GM23248 (cell line): ENCODE measurements at regions not wholly inside any gene's neighbourhood (a gene's known extent, or its start where the extent isn't known, plus 50 kb on each side); places are given as distances from the start of the nearest gene placed in this dataset.

Source experiments
- DNase-seq: peaks from one replicate; pipeline ENCODE4 v3.0.0-alpha.2; 2015
- H2AFZ ChIP-seq: fragments of 200-600 bp; sonication (generic); 2 replicates; pipeline ENCODE4 v1.6.1; 2016; ENCODE audit warnings: antibody characterized with exemption
- H3F3A ChIP-seq: fragments of 200-600 bp; sonication (generic); 2 replicates; pipeline ENCODE4 v1.6.1; 2016; ENCODE audit warnings: mild to moderate bottlenecking, antibody characterized with exemption, mixed run types; ENCODE audit not compliant: insufficient read depth
- H3K27ac ChIP-seq: fragments of 200-600 bp; sonication (generic); 2 replicates; pipeline ENCODE4 v1.5.1; 2016; ENCODE audit warnings: mild to moderate bottlenecking
- H3K27me3 ChIP-seq: fragments of 200-600 bp; sonication (generic); replicated peaks from 2 replicates; pipeline ENCODE4 v1.6.1; 2016; ENCODE audit warnings: mild to moderate bottlenecking; ENCODE audit not compliant: insufficient read depth
- H3K36me3 ChIP-seq: fragments of 200-600 bp; sonication (generic); 2 replicates; pipeline ENCODE4 v1.6.1; 2016; ENCODE audit warnings: low read depth, mild to moderate bottlenecking
- H3K4me1 ChIP-seq: fragments of 200-600 bp; sonication (generic); 2 replicates; pipeline ENCODE4 v1.6.1; 2016; ENCODE audit warnings: mild to moderate bottlenecking; ENCODE audit not compliant: insufficient read depth
- H3K4me2 ChIP-seq: fragments of 200-600 bp; sonication (generic); one replicate; pipeline ENCODE4 v1.6.1; 2016; ENCODE audit warnings: mild to moderate bottlenecking; ENCODE audit not compliant: unreplicated experiment
- H3K4me3 ChIP-seq: fragments of 200-600 bp; sonication (generic); 2 replicates; pipeline ENCODE4 v1.5.1; 2016; ENCODE audit warnings: mild to moderate bottlenecking
- H3K79me2 ChIP-seq: fragments of 200-600 bp; sonication (generic); 2 replicates; pipeline ENCODE4 v1.6.1; 2016; ENCODE audit warnings: mild to moderate bottlenecking; ENCODE audit not compliant: insufficient read depth
- H3K9ac ChIP-seq: fragments of 200-600 bp; sonication (generic); 2 replicates; pipeline ENCODE4 v1.6.1; 2016; ENCODE audit warnings: mild to moderate bottlenecking
- H3K9me2 ChIP-seq: fragments of 200-600 bp; sonication (generic); 2 replicates; pipeline ENCODE4 v1.6.1; 2016; ENCODE audit warnings: mixed run types, mild to moderate bottlenecking, moderate library complexity; ENCODE audit not compliant: insufficient read depth
- H3K9me3 ChIP-seq: fragments of 200-600 bp; sonication (generic); one replicate; pipeline ENCODE4 v1.6.1; 2017; ENCODE audit warnings: low read depth
- H4K20me1 ChIP-seq: fragments of 200-600 bp; sonication (generic); 2 replicates; pipeline ENCODE4 v1.6.0; 2016; ENCODE audit not compliant: insufficient read depth
- EZH2 ChIP-seq: fragments of 200-600 bp; sonication (generic); IDR thresholded peaks from 2 replicates; pipeline ENCODE4 v1.6.1; 2018; ENCODE audit warnings: antibody characterized with exemption, mild to moderate bottlenecking; ENCODE audit not compliant: insufficient read depth, poor library complexity, severe bottlenecking
- EZH2phosphoT487 ChIP-seq: fragments of 200-600 bp; sonication (generic); IDR thresholded peaks from 2 replicates; pipeline ENCODE4 v1.6.1; 2018; ENCODE audit warnings: antibody characterized with exemption, moderate library complexity, mild to moderate bottlenecking, low read depth; ENCODE audit not compliant: insufficient read depth
- WGBS, 2 experiments: methylation state at CpG; one replicate each; pipeline ENCODE4 v1.1.6; 2015 to 2017; ENCODE audit warnings: low lambda C conversion rate in 2 of 2, low coverage in 1 of 2; ENCODE audit errors: missing lambda C conversion rate in 2 of 2; 5-methylcytosine and 5-hydroxymethylcytosine counted together
- in situ Hi-C: fragments of 300-500 bp; cut with MboI; formaldehyde crosslinking; loops from 2 replicates; pipeline ENCODE4 v1.15.0; 2020

DNA sequence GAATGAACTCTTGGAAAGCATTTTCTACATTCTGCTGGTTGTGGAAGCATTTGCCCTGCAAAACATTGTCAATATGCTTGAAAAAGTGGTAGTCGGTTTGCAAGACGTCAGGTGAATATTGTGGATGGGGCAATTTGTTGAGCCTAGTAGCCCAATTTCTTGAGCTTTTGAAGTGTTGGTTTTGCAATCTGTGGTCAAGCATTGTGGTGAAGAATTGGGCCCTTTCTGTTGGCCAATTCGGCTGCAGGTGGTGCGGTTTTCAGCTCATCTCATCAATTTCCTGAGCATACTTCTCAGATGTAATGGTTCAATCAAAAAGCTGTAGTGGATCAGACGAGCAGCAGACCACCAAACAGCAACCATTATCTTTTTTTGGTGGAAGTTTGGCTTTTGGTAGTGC lies 426.8 kb upstream of the CDH9 start:
- H3K4me1 ChIP-seq, result no peaks in the 10 kb centered on the region
- DNase-seq, result no peak
- no peaks in the 10 kb centered on the region for H3K79me2 ChIP-seq
- H3K9me2 ChIP-seq, result no peaks in the 10 kb centered on the region
- no peak overlapping the region for H3K27ac ChIP-seq
- no peaks in the 10 kb centered on the region for H3K27me3 ChIP-seq
- WGBS, 2 experiments, result 28 to 38% methylated on average over 5 of the region's 5 CpGs
- H2AFZ ChIP-seq, result no peak overlapping the region
- H3K4me3 ChIP-seq, result no peak overlapping the region
- H3K9me3 ChIP-seq, result no peaks in the 10 kb centered on the region
- no peaks in the 10 kb centered on the region for H3K36me3 ChIP-seq
- H4K20me1 ChIP-seq, result no peaks in the 10 kb centered on the region
- in situ Hi-C loops, result no loop called here
- no peak overlapping the region for H3K4me2 ChIP-seq
- TF ChIP-seq EZH2 (no peak), EZH2phosphoT487 (no peak)
- no peaks in the 10 kb centered on the region for H3F3A ChIP-seq
- H3K9ac ChIP-seq, result no peak overlapping the region

DNA sequence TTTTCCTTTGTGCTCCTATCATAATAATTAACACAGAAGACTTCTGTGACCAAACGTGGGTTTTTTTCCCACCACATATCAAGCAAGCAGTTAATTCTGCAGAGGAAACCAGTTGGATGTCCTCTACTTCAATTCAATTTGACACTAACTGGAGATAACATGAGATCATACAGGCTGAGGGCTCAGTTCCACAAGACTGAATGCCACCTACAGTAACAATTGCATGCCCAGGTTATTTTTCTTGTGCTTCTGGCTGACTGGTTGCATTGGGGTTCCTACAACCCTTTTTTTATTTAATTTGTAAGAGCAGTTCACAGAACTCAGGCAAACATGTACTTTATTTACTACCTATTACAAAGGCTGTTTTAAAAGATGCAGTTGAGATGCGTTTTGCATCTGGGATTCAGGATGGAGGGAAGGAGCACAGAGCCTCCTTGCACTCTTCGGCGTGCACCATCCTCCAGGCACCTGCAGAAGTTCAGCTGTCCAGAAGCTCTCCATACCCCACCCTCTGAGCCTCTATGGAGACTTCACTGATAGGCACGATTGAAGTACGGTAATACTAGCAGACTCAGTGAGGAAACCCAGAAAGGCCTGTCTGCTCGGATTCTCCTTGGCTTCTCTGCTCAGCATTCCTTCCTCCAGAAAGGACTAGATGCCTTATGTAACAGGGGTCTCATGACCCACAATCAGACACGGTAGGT lies 425.2 kb upstream of the CDH9 start:
- no peaks in the 10 kb centered on the region for H3K9me2 ChIP-seq
- in situ Hi-C loops, result no loop called here
- H3K27ac ChIP-seq, result no peak overlapping the region
- H4K20me1 ChIP-seq, result no peaks in the 10 kb centered on the region
- no peaks in the 10 kb centered on the region for H3K4me1 ChIP-seq
- H3K4me2 ChIP-seq, result no peak overlapping the region
- H2AFZ ChIP-seq, result no peak overlapping the region
- TF ChIP-seq EZH2phosphoT487 (no peak), EZH2 (no peak)
- no peaks in the 10 kb centered on the region for H3K9me3 ChIP-seq
- no peaks in the 10 kb centered on the region for H3K36me3 ChIP-seq
- no peak for DNase-seq
- 32 to 35% methylated on average over 8 of the region's 8 CpGs for WGBS, 2 experiments
- H3F3A ChIP-seq, result no peaks in the 10 kb centered on the region
- H3K27me3 ChIP-seq, result no peaks in the 10 kb centered on the region
- no peaks in the 10 kb centered on the region for H3K79me2 ChIP-seq
- no peak overlapping the region for H3K9ac ChIP-seq
- H3K4me3 ChIP-seq, result no peak overlapping the region

DNA sequence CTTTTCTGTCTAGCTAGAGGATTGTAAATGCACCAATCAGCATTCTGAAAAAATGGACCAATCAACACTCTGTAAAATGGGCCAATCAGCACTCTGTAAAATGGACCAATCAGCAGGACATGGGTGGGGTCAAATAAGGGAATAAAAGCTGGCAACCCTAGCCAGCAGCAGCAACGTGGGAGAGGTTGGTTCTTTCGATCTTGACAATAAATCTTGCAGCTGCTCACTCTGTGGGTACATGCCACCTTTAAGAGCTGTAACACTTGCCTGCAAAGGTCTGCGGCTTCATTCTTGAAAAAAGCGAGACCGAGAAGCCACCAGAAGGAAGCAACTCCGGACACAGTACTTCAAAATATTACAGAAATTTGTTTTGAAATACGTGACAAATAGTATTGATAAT lies 424.6 kb upstream of the CDH9 start:
- 37 to 41% methylated on average over 7 of the region's 7 CpGs for WGBS, 2 experiments
- TF ChIP-seq EZH2 (no peak), EZH2phosphoT487 (no peak)
- in situ Hi-C loops, result no loop called here

DNA sequence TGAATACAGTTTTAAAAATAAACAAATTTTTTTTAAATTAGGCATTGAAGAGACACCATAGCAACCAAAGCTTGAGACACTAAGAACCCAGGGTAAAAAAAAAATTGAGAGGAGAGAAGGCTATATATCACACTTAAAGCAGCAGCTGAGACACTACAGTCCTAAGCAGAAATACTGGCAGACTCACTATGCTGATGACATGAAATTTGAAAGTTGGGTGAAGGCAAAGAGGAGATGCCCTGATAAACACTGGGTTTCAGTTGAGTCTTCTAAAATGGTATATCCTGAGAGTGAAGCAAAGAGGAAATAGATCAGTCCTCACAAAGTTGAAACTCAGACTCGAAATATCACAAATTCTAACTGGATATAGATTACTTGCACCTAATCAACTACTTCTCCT lies 419.9 kb upstream of the CDH9 start:
- in situ Hi-C loops, result no loop called here
- no peak overlapping the region for H3K9ac ChIP-seq
- H3K4me1 ChIP-seq, result no peaks in the 10 kb centered on the region
- no peaks in the 10 kb centered on the region for H4K20me1 ChIP-seq
- no peak overlapping the region for H3K4me3 ChIP-seq
- H3K4me2 ChIP-seq, result no peak overlapping the region
- no peak overlapping the region for H2AFZ ChIP-seq
- DNase-seq, result no peak
- TF ChIP-seq EZH2phosphoT487, result no peak
- TF ChIP-seq EZH2, result no peak
- no peaks in the 10 kb centered on the region for H3K27me3 ChIP-seq
- H3K9me2 ChIP-seq, result no peaks in the 10 kb centered on the region
- no peaks in the 10 kb centered on the region for H3K79me2 ChIP-seq
- no peaks in the 10 kb centered on the region for H3K36me3 ChIP-seq
- no peaks in the 10 kb centered on the region for H3K9me3 ChIP-seq
- 0 to 3% methylated on average over 1 of the region's 1 CpG for WGBS, 2 experiments
- H3K27ac ChIP-seq, result no peak overlapping the region
- H3F3A ChIP-seq, result no peaks in the 10 kb centered on the region

More for the DNA sequence above, 424.6 kb upstream of the CDH9 start:
- no peak for DNase-seq
- Histone ChIP-seq H3K9me2 (no peaks in the 10 kb centered on the region), H3K4me3 (no peak overlapping the region), H3K27me3 (no peaks in the 10 kb centered on the region), H3F3A (no peaks in the 10 kb centered on the region), H2AFZ (no peak overlapping the region), H3K9ac (no peak overlapping the region), H3K36me3 (no peaks in the 10 kb centered on the region), H4K20me1 (no peaks in the 10 kb centered on the region), H3K27ac (no peak overlapping the region), H3K4me1 (no peaks in the 10 kb centered on the region), H3K4me2 (no peak overlapping the region), H3K79me2 (no peaks in the 10 kb centered on the region), H3K9me3 (no peaks in the 10 kb centered on the region)

DNA sequence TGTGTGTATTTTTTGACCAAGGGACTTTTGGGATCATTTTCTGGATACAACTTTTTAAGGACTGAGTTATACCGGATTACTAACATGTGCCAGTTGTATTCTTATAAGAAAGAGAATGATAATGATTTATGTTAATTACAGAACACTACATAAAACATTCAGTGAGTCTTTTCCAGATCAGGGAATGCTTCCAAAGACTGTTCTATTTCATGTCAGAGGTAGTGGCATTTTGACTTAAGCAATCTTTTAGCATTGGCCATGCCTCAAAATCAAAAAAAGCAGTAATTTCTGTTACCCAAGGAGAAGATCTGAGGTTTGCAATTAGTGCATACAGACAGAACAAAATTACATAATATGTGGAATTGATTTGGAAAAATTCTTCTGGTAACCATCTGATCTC lies 413.0 kb upstream of the CDH9 start:
- WGBS, 2 experiments, result 12 to 29% methylated on average over 1 of the region's 1 CpG
- Histone ChIP-seq H3K27me3 (no peaks in the 10 kb centered on the region), H3K27ac (no peak overlapping the region), H3K4me2 (no peak overlapping the region), H3K4me3 (no peak overlapping the region), H3K79me2 (no peaks in the 10 kb centered on the region), H3K9me3 (no peaks in the 10 kb centered on the region), H3F3A (no peaks in the 10 kb centered on the region), H4K20me1 (no peaks in the 10 kb centered on the region), H2AFZ (peak overlapping the region; percentile 12; the same call in 1 of the 2 replicates), H3K4me1 (no peaks in the 10 kb centered on the region), H3K9me2 (no peaks in the 10 kb centered on the region), H3K36me3 (no peaks in the 10 kb centered on the region), H3K9ac (no peak overlapping the region)
- DNase-seq, result no peak
- in situ Hi-C loops, result no loop called here
- TF ChIP-seq EZH2phosphoT487 (no peak), EZH2 (no peak)
